Gastrocnemius medialis (tissue), 4 donors: ENCODE measurements at regions not wholly inside any gene's neighbourhood (a gene's known extent, or its start where the extent isn't known, plus 50 kb on each side); places are given as distances from the start of the nearest gene placed in this dataset.

Experiments
- POLR2A ChIP-seq, 2 donors: fragments of 450-650 bp; IDR thresholded peaks; one replicate each; pipeline ENCODE4 v1.6.1; 2017; ENCODE audit warnings: antibody characterized with exemption in 2 of 2, mild to moderate bottlenecking in 2 of 2, moderate library complexity in 2 of 2
- TF ChIP-seq, protein P1 (sequence below), 5 experiments: fragments of 450-650 bp in 3 of 5; fragments of 200-600 bp in 2 of 5; sonication (generic) in 2 of 5; IDR thresholded peaks in 4 of 5; conservative IDR thresholded peaks in 1 of 5; 1 replicate in 4 of 5; 2 replicates in 1 of 5; pipeline ENCODE4 v1.5.1; 2016 to 2019; ENCODE audit warnings: antibody characterized with exemption in 5 of 5, mild to moderate bottlenecking in 3 of 5, moderate library complexity in 3 of 5

DNA sequence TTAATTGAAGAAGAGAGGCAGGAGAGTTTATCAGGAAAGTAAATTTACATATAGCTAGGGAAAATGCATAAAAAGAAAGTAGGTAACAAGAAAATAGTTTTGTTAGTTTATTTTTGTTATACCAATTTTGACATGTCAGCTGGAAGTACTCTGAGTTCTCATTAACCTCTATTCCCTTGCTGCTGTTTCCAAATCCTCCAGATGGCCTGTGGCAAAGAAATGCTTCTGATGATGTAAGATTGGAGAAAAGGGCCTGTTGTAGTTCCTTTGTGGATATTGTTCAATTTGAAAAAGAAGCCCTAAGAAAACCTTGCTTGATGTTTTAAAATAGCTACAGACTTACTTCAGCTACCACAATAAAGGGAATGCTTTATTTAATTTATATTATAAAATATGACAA, 192.9 kb upstream of the SLITRK3 start:
- no peak for TF ChIP-seq POLR2A (IDR thresholded peaks at IDR 0.05)
- TF ChIP-seq, protein P1, sequence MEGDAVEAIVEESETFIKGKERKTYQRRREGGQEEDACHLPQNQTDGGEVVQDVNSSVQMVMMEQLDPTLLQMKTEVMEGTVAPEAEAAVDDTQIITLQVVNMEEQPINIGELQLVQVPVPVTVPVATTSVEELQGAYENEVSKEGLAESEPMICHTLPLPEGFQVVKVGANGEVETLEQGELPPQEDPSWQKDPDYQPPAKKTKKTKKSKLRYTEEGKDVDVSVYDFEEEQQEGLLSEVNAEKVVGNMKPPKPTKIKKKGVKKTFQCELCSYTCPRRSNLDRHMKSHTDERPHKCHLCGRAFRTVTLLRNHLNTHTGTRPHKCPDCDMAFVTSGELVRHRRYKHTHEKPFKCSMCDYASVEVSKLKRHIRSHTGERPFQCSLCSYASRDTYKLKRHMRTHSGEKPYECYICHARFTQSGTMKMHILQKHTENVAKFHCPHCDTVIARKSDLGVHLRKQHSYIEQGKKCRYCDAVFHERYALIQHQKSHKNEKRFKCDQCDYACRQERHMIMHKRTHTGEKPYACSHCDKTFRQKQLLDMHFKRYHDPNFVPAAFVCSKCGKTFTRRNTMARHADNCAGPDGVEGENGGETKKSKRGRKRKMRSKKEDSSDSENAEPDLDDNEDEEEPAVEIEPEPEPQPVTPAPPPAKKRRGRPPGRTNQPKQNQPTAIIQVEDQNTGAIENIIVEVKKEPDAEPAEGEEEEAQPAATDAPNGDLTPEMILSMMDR (IDR thresholded peaks at IDR 0.05 in 4 of 5, conservative IDR thresholded peaks at IDR 0.05 in 1 of 5), result no peak
